ENCODE measurements at regions not wholly inside any gene's neighbourhood (a gene's known extent, or its start where the extent isn't known, plus 50 kb on each side); places are given as distances from the start of the nearest gene placed in this dataset.
"Not testable (repeated sequence)": the region's sequence is repeated elsewhere in the genome, so short reads cannot be mapped to it uniquely, and the experiment has no call there.

DNA sequence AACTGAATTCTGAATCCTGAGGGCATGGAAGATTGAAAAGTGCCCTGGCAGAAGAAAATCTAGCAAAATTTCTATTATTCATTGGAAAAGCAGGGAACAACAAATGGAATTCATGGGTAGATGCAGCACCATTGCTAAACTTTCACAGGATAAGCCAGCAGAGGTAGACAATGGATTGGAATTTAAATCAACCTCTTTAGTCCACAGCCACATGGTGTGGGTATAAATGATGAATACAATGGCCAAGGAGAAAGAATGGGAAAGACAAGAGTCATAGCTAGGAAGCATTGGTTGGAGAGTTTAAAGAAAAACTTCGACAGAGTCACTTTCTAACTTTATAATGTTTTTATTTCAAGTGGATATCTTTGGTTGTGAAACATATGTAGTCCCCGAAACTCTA, 332.8 kb upstream of the PUDP start:
- H3K27ac ChIP-seq = no peak overlapping the region
- no peaks in the 10 kb centered on the region for H3K4me1 ChIP-seq
- DNase-seq = no peak
- TF ChIP-seq, protein P1, sequence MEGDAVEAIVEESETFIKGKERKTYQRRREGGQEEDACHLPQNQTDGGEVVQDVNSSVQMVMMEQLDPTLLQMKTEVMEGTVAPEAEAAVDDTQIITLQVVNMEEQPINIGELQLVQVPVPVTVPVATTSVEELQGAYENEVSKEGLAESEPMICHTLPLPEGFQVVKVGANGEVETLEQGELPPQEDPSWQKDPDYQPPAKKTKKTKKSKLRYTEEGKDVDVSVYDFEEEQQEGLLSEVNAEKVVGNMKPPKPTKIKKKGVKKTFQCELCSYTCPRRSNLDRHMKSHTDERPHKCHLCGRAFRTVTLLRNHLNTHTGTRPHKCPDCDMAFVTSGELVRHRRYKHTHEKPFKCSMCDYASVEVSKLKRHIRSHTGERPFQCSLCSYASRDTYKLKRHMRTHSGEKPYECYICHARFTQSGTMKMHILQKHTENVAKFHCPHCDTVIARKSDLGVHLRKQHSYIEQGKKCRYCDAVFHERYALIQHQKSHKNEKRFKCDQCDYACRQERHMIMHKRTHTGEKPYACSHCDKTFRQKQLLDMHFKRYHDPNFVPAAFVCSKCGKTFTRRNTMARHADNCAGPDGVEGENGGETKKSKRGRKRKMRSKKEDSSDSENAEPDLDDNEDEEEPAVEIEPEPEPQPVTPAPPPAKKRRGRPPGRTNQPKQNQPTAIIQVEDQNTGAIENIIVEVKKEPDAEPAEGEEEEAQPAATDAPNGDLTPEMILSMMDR (IDR thresholded peaks at IDR 0.05) = no peak
- FAIRE-seq = no peak
- 54 to 64% methylated on average over 2 of the region's 2 CpGs for WGBS, 2 donors
- intact Hi-C loops (cut with DNase I) = no loop called here
- no peaks in the 10 kb centered on the region for H3K27me3 ChIP-seq
- ATAC-seq = no peak
- no peaks in the 10 kb centered on the region for H3K36me3 ChIP-seq
- no peaks in the 10 kb centered on the region for H3K9me3 ChIP-seq
- H3K4me3 ChIP-seq = no peak overlapping the region

DNA sequence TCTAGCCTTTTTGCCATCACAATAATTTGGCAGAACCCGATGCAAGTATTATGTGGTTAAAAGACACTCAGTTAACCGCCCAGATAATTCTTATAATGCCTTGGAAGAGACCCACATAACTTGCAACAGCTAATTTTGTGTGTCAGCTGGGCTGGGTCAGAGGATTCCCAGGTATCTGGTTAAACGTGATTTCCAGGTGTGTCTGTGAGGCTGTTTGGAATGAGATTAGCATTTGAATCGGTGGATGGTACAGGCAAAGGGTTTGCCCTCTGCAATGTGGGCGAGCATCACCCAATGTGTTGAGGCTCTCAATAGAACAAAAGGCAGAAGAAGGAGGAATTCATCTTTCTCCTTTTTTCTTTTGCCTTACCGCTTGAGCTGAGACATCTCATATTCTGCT, 314.2 kb upstream of the PUDP start:
- ATAC-seq (no peak), FAIRE-seq (no peak), DNase-seq (no peak)
- intact Hi-C loops (cut with DNase I) = no loop called here
- TF ChIP-seq, protein P1 (IDR thresholded peaks at IDR 0.05) = no peak
- Histone ChIP-seq H3K9me3 (no peaks in the 10 kb centered on the region), H3K27ac (no peak overlapping the region), H3K4me3 (no peak overlapping the region), H3K4me1 (no peaks in the 10 kb centered on the region), H3K36me3 (no peaks in the 10 kb centered on the region), H3K27me3 (no peaks in the 10 kb centered on the region)
- WGBS, 2 donors = 31 to 33% methylated on average over 6 of the region's 6 CpGs

DNA sequence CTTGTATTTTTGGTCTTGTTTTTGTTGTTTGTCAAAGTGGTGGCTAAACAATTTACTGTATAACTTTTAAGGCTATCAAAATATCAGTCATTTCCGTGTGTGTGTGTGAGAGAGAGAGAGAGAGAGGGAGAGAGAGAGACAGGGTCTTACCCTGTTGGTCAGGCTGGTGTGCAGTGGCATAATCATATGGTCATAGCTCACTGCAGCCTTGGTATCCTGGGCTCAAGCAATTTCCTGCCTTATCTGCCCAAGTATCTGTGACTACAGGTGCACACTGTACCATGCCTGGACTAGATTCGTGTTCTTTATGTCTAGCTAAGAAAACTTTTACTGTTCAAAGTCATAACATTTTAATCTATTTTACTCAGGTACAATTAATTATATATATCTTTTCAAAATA, 313.1 kb upstream of the PUDP start:
- DNase-seq; H3K9me3 ChIP-seq; intact Hi-C loops (cut with DNase I); H3K36me3 ChIP-seq; H3K27me3 ChIP-seq; H3K27ac ChIP-seq; ATAC-seq; H3K4me1 ChIP-seq; H3K4me3 ChIP-seq: not testable (repeated sequence)
- 16 to 28% methylated on average over 2 of the region's 2 CpGs for WGBS, 2 donors
- FAIRE-seq = peak; percentile 61

DNA sequence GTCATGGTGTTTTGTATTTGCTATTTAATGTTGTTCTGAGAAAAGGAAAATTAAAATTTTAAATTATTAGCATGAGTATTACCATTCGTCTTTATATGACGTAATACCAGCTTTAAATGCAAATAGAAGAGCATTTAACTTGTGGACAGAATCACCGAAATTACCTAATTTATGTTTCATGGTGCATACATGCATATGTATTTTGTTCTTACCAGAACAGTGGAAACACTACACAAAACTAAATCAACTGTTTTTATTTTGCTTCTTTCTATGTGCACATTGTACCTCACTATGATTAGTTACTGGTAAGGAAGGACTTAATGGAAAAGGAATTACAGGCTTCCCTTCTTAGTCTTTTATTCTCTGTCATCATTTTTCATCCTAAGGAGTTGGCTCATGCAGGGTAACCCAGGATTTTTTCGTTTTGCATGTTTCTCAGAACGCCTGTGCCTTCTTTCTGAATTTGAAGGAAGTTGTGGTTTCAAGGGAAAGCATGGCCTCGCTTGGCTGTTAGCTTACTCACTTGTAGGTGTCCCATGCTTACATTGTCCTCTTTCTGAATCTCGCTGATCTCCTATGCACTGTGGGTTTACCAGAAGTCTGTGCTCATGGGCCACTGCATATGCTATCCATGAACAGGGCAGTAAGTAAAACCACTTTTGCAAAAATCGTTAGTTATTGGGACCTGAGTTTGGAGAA, 300.0 kb upstream of the PUDP start:
- no peak overlapping the region for H3K4me3 ChIP-seq
- TF ChIP-seq, protein P1 (IDR thresholded peaks at IDR 0.05) = no peak
- H3K27ac ChIP-seq = no peak overlapping the region
- H3K36me3 ChIP-seq = no peaks in the 10 kb centered on the region
- intact Hi-C loops (cut with DNase I) = no loop called here
- ATAC-seq (no peak), FAIRE-seq (no peak), DNase-seq (no peak)
- no peaks in the 10 kb centered on the region for H3K4me1 ChIP-seq
- WGBS, 2 donors = 58 to 68% methylated on average over 8 of the region's 8 CpGs
- no peaks in the 10 kb centered on the region for H3K27me3 ChIP-seq
- no peaks in the 10 kb centered on the region for H3K9me3 ChIP-seq

DNA sequence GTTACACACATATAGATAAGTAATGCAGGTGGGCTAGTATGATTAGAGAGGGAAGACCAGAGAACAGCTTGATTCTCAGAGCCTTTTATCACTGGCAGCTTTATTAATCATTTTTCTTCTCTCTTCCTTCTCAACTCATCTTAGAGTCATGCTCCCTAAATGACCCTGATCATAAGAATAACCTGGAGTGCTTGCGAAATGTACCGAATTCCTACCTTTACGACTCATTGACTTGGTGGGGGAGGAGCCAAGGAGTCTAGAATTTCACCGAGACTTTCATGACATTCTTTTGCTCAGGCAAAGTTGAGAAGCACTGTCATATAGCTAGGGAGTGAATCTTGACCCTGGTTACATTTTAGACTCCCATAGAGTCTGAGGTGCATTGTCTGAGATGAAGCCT, 298.9 kb upstream of the PUDP start:
- DNase-seq (no peak), ATAC-seq (no peak), FAIRE-seq (no peak)
- Histone ChIP-seq H3K9me3 (no peaks in the 10 kb centered on the region), H3K4me3 (no peak overlapping the region), H3K36me3 (no peaks in the 10 kb centered on the region), H3K27ac (no peak overlapping the region), H3K27me3 (no peaks in the 10 kb centered on the region), H3K4me1 (no peaks in the 10 kb centered on the region)
- intact Hi-C loops (cut with DNase I) = no loop called here
- TF ChIP-seq, protein P1 (IDR thresholded peaks at IDR 0.05) = no peak
- 84 to 85% methylated on average over 4 of the region's 4 CpGs for WGBS, 2 donors
